SK-N-SH treated with all-trans-retinoic acid at 6 μM for 48 hours (cell line): ENCODE measurements at regions not wholly inside any gene's neighbourhood (a gene's known extent, or its start where the extent isn't known, plus 50 kb on each side); places are given as distances from the start of the nearest gene placed in this dataset.

Experiments used
- ATAC-seq: fragments of 200-7000 bp; cut with Tn5 transposase; 3 replicates; pipeline ENCODE4 v1.9.1; 2020; ENCODE audit warnings: mild to moderate bottlenecking, moderate library complexity
- BACH2 ChIP-seq: fragments of 250-450 bp; sonication (Bioruptor Pico); IDR thresholded peaks from 2 replicates; pipeline ENCODE4 v1.9.0; 2021; ENCODE audit warnings: mild to moderate bottlenecking, borderline replicate concordance
- CREB5 ChIP-seq: fragments of 250-450 bp; sonication (Bioruptor Pico); IDR thresholded peaks from 2 replicates; pipeline ENCODE4 v1.5.1; 2020; ENCODE audit warnings: low read depth, mild to moderate bottlenecking, moderate library complexity
- CSDC2 ChIP-seq: fragments of 250-450 bp; sonication (Bioruptor Pico); IDR thresholded peaks from 2 replicates; pipeline ENCODE4 v1.5.0; 2020; ENCODE audit warnings: mild to moderate bottlenecking, moderate library complexity
- CSRNP3 ChIP-seq: fragments of 250-450 bp; sonication (Bioruptor Pico); IDR thresholded peaks from 2 replicates; pipeline ENCODE4 v1.5.1; 2021; ENCODE audit warnings: mild to moderate bottlenecking, moderate library complexity
- ESRRG ChIP-seq: fragments of 250-450 bp; sonication (Bioruptor Pico); IDR thresholded peaks from 2 replicates; pipeline ENCODE4 v1.6.1; 2021; ENCODE audit warnings: mild to moderate bottlenecking
- GLIS3 ChIP-seq: fragments of 250-450 bp; sonication (Bioruptor Pico); IDR thresholded peaks from 2 replicates; pipeline ENCODE4 v1.5.0; 2020; ENCODE audit warnings: mild to moderate bottlenecking, moderate library complexity
- OSR1 ChIP-seq: fragments of 250-450 bp; sonication (Bioruptor Pico); IDR thresholded peaks from 2 replicates; pipeline ENCODE4 v1.8.0; 2022; ENCODE audit warnings: moderate library complexity, mild to moderate bottlenecking, inconsistent platforms
- PATZ1 ChIP-seq: fragments of 250-450 bp; sonication (Bioruptor Pico); IDR thresholded peaks from 2 replicates; pipeline ENCODE4 v1.8.0; 2020; ENCODE audit warnings: mild to moderate bottlenecking, moderate library complexity, borderline replicate concordance
- POU6F1 ChIP-seq: fragments of 250-450 bp; sonication (Bioruptor Pico); IDR thresholded peaks from 2 replicates; pipeline ENCODE4 v1.8.0; 2021; ENCODE audit warnings: low read depth, mild to moderate bottlenecking, moderate library complexity, borderline replicate concordance
- PPARA ChIP-seq: fragments of 250-450 bp; sonication (Bioruptor Pico); IDR thresholded peaks from 2 replicates; pipeline ENCODE4 v1.5.0; 2020; ENCODE audit warnings: mild to moderate bottlenecking, borderline replicate concordance
- RARB ChIP-seq: fragments of 250-450 bp; sonication (Bioruptor Pico); IDR thresholded peaks from 2 replicates; pipeline ENCODE4 v1.8.0; 2021; ENCODE audit warnings: mild to moderate bottlenecking, moderate library complexity
- SNAI2 ChIP-seq: fragments of 250-450 bp; sonication (Bioruptor Pico); IDR thresholded peaks from 2 replicates; pipeline ENCODE4 v1.5.0; 2020; ENCODE audit warnings: mild to moderate bottlenecking, moderate library complexity
- TCF4 ChIP-seq: fragments of 250-450 bp; sonication (Bioruptor Pico); IDR thresholded peaks from 2 replicates; pipeline ENCODE4 v1.8.0; 2021; ENCODE audit warnings: mild to moderate bottlenecking, moderate library complexity, borderline replicate concordance
- TOX ChIP-seq: fragments of 250-450 bp; sonication (Bioruptor Pico); IDR thresholded peaks from 2 replicates; pipeline ENCODE4 v1.8.0; 2021; ENCODE audit warnings: mild to moderate bottlenecking, moderate library complexity, borderline replicate concordance
- ZFP3 ChIP-seq: fragments of 250-450 bp; sonication (Bioruptor Pico); IDR thresholded peaks from 2 replicates; pipeline ENCODE4 v1.5.0; 2020; ENCODE audit warnings: mild to moderate bottlenecking, moderate library complexity
- ZFP30 ChIP-seq: fragments of 450-650 bp; formaldehyde crosslinking; IDR thresholded peaks from 2 replicates; pipeline ENCODE4 v1.5.0; 2022; ENCODE audit warnings: mild to moderate bottlenecking, moderate library complexity
- ZNF565 ChIP-seq: fragments of 450-650 bp; formaldehyde crosslinking; conservative IDR thresholded peaks from 2 replicates; pipeline ENCODE4 v1.5.0; 2020; ENCODE audit warnings: low read depth, mild to moderate bottlenecking, moderate library complexity
- ZNF8 ChIP-seq: fragments of 450-650 bp; formaldehyde crosslinking; IDR thresholded peaks from 2 replicates; pipeline ENCODE4 v1.5.0; 2020; ENCODE audit warnings: mild to moderate bottlenecking, moderate library complexity

- TF ChIP-seq CSRNP3 (CRISPR knock-in tag) (no peak), RARB (CRISPR knock-in tag) (no peak), PATZ1 (no peak), BACH2 (CRISPR knock-in tag) (no peak)
- TF ChIP-seq, all 23 proteins: peak for 0
These were observed 419.4 kb upstream of the IRX4 start (continued) for GRCh38 chr5:2302169-2302568.

- ATAC-seq: no peak
- TF ChIP-seq SNAI2: no peak
- TF ChIP-seq ZNF8 (CRISPR knock-in tag): no peak
- no peak for TF ChIP-seq CREB5
- TF ChIP-seq TCF4 (CRISPR knock-in tag): no peak
- TF ChIP-seq, all 23 proteins: peak for 0
These were observed 418.3 kb upstream of the IRX4 start for GRCh38 chr5:2300861-2301574.

GRCh38 chr5:2300421-2300820, 417.7 kb upstream of the IRX4 start:
- TF ChIP-seq ZNF8 (CRISPR knock-in tag) (no peak), SNAI2 (no peak), POU6F1 (CRISPR knock-in tag) (no peak), ESRRG (no peak), GLIS3 (CRISPR knock-in tag) (no peak), CREB5 (no peak), CSDC2 (CRISPR knock-in tag) (no peak), ZNF565 (CRISPR knock-in tag) (no peak), ZFP3 (CRISPR knock-in tag) (no peak), OSR1 (no peak), CSRNP3 (CRISPR knock-in tag) (no peak), PPARA (no peak), TOX (CRISPR knock-in tag) (no peak)
- ATAC-seq: no peak

GRCh38 chr5:2299388-2300220, 416.9 kb upstream of the IRX4 start:
- ATAC-seq: no peak
- TF ChIP-seq ZFP30 (CRISPR knock-in tag) (no peak), RARB (CRISPR knock-in tag) (no peak)
